ENCODE measurements at regions not wholly inside any gene's neighbourhood (a gene's known extent, or its start where the extent isn't known, plus 50 kb on each side); places are given as distances from the start of the nearest gene placed in this dataset.

DNA sequence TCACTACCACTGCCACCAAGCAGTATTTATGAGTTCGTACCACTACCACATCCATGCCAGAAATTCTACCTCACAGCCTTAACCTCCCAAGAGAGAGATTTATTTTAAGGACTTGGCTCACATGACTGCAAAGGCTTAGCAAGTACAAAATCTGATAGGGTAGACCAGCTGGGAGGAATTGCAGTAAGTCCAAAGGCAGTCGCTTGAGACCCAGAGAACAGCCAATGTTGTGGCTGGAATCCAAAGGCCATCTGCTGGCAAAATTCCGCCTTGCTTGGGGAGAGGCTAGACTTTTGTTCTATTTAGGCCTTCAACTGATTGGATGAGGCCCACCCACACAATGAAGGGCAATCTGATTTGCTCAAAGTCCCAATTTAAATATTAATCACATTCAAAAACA is 101.4 kb upstream of the STT3B start:
- no peak for TF ChIP-seq JUNB (IDR thresholded peaks at IDR 0.05)
- no peak for TF ChIP-seq RFX5 (IDR thresholded peaks at IDR 0.05)
- TF ChIP-seq NFE2L2 (conservative IDR thresholded peaks at IDR 0.05; ENCODE audit: low read length): no peak
- TF ChIP-seq MAZ (IDR thresholded peaks at IDR 0.05; ENCODE audit: borderline replicate concordance, low read depth, low read length): no peak
- TF ChIP-seq TP53 (CRISPR knock-in tag; IDR thresholded peaks at IDR 0.05): no peak
- TF ChIP-seq REST (IDR thresholded peaks at IDR 0.05): no peak
- TF ChIP-seq, protein P1, sequence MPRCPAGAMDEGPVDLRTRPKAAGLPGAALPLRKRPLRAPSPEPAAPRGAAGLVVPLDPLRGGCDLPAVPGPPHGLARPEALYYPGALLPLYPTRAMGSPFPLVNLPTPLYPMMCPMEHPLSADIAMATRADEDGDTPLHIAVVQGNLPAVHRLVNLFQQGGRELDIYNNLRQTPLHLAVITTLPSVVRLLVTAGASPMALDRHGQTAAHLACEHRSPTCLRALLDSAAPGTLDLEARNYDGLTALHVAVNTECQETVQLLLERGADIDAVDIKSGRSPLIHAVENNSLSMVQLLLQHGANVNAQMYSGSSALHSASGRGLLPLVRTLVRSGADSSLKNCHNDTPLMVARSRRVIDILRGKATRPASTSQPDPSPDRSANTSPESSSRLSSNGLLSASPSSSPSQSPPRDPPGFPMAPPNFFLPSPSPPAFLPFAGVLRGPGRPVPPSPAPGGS (IDR thresholded peaks at IDR 0.05): no peak
- TF ChIP-seq NR3C1 (IDR thresholded peaks at IDR 0.05): no peak
- TF ChIP-seq PHF8 (IDR thresholded peaks at IDR 0.05; ENCODE audit: borderline replicate concordance, low read depth): no peak
- TF ChIP-seq HDAC2 (IDR thresholded peaks at IDR 0.05): no peak
- TF ChIP-seq PBX3 (IDR thresholded peaks at IDR 0.05): no peak
- TF ChIP-seq, protein P2, sequence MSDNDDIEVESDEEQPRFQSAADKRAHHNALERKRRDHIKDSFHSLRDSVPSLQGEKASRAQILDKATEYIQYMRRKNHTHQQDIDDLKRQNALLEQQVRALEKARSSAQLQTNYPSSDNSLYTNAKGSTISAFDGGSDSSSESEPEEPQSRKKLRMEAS (IDR thresholded peaks at IDR 0.05): no peak
- FAIRE-seq (no peak), ATAC-seq (no peak), DNase-seq (ENCODE audit: low read depth in 1 of 2, low spot score in 1 of 2) (no peak)
- no peak overlapping the region for H3K4me2 ChIP-seq
- POLR2A ChIA-PET: no interaction called here
- CTCF ChIA-PET: no interaction called here
- no peak overlapping the region for H3K27ac ChIP-seq
- 53% methylated on average over 3 of the region's 3 CpGs for WGBS (ENCODE audit: missing lambda C conversion rate)
- 0 out of 3 replicates have a peak, but pooled peaks cover 5% of the 10 kb centered on the region for H3K9me3 ChIP-seq
- H3K4me1 ChIP-seq: no peaks in the 10 kb centered on the region
- no peak overlapping the region for H3K4me3 ChIP-seq

DNA sequence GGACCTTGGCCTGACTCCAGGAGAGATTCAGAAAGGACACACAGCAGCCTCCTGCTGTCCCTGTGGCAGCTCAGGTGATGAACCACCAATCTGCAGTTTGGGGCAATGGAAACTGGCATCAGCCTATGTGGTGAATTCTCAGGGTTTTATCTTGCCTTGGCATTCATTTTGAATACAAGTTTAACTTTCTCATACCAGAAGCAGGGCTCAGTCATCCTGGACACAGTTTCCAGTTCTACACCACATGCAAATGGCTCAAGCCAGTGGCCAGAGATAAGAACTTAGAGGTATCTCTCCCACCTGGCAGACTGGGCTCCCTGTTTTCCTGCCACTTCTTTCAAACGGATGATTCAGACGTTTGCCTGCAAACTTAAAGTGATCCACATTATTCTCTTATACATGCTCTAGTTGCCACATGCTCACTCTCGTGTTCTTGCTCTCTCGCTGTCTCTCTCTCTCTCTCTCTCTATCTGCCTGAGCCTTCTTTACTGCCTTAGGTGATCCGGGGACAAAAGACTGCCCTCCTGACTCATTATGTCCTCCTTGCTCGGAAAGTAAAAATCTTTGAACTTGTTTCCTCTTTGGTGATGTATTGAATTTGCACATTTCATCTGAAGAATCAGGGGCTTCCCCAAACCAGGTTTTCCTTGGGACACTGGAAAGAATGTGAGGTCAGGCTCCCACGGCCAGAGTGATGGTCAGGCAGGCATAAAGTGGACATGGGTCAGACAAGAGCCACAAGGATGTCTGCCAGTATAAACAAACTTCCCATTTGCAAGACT is 99.6 kb upstream of the STT3B start:
- WGBS (ENCODE audit: missing lambda C conversion rate): 32% methylated on average over 7 of the region's 7 CpGs
- Histone ChIP-seq H3K27ac (no peak overlapping the region), H3K9me3 (peaks cover 17% of the 10 kb centered on the region; the same call in 2 of the 3 replicates), H3K4me1 (no peaks in the 10 kb centered on the region), H3K4me2 (no peak overlapping the region), H3K4me3 (no peak overlapping the region)
- ChIA-PET CTCF (no interaction called here), POLR2A (no interaction called here)
- ATAC-seq (no peak), DNase-seq (ENCODE audit: low read depth in 1 of 2, low spot score in 1 of 2) (no peak), FAIRE-seq (no peak)
- TF ChIP-seq REST (IDR thresholded peaks at IDR 0.05) (no peak), GATA3 (IDR thresholded peaks at IDR 0.05; ENCODE audit: borderline replicate concordance) (no peak), CEBPB (IDR thresholded peaks at IDR 0.05) (no peak), RCOR1 (IDR thresholded peaks at IDR 0.05; ENCODE audit: low read depth, low read length) (no peak), HOXA7 (CRISPR knock-in tag; IDR thresholded peaks at IDR 0.05) (no peak), USF2 (IDR thresholded peaks at IDR 0.05) (no peak), JUN (IDR thresholded peaks at IDR 0.05) (no peak), ZC3H11A (IDR thresholded peaks at IDR 0.05) (no peak), FOSB (CRISPR knock-in tag; IDR thresholded peaks at IDR 0.05) (no peak), CTCF (IDR thresholded peaks at IDR 0.05) (no peak), POLR2A (IDR thresholded peaks at IDR 0.05; ENCODE audit: low read length) (no peak), CHD4 (IDR thresholded peaks at IDR 0.05; ENCODE audit: borderline replicate concordance) (no peak)

All from A549 (cell line).